Keratinocyte (primary cell): ENCODE measurements at regions not wholly inside any gene's neighbourhood (a gene's known extent, or its start where the extent isn't known, plus 50 kb on each side); places are given as distances from the start of the nearest gene placed in this dataset.

Experiments used
- DNase-seq: peaks from one replicate; pipeline ENCODE4 v3.0.0-alpha.2; 2011; ENCODE audit warnings: low read depth, missing footprints, low spot score
- FAIRE-seq: peaks from 2 replicates; lab custom pipeline; 2011; peaks lifted over from hg19 to GRCh38; lab: Jason Lieb, UNC
- H2AFZ ChIP-seq: 2 replicates; pipeline ENCODE4 v1.6.0; 2012; ENCODE audit warnings: low read length, control low read depth, inconsistent platforms; ENCODE audit not compliant: control insufficient read depth
- H3K27ac ChIP-seq: 2 replicates; pipeline ENCODE4 v1.5.1; 2011; ENCODE audit warnings: low read length; ENCODE audit not compliant: control insufficient read depth, insufficient read depth
- H3K27me3 ChIP-seq: 3 replicates; pipeline ENCODE4 v1.6.0; 2011; ENCODE audit warnings: low read length; ENCODE audit not compliant: control insufficient read depth, insufficient read depth; ENCODE audit errors: extremely low read depth
- H3K36me3 ChIP-seq, 2 experiments: 2 replicates in 1 of 2; 3 replicates in 1 of 2; pipeline ENCODE4 v1.5.1; 2011; ENCODE audit warnings: low read length in 2 of 2, mild to moderate bottlenecking in 1 of 2; ENCODE audit not compliant: control insufficient read depth in 2 of 2, insufficient read depth in 2 of 2; ENCODE audit errors: extremely low read depth in 1 of 2
- H3K4me1 ChIP-seq: 3 replicates; pipeline ENCODE4 v1.5.1; 2011; ENCODE audit warnings: low read length; ENCODE audit not compliant: control insufficient read depth, insufficient read depth; ENCODE audit errors: extremely low read depth
- H3K4me2 ChIP-seq: 3 replicates; pipeline ENCODE4 v1.6.0; 2011; ENCODE audit warnings: low read depth, low read length; ENCODE audit not compliant: control insufficient read depth, insufficient read depth; ENCODE audit errors: extremely low read depth
- H3K4me3 ChIP-seq, 3 experiments: fragments of 200-600 bp in 1 of 3; sonication (generic) in 1 of 3; 2 replicates in 2 of 3; 3 replicates in 1 of 3; pipeline ENCODE4 v1.5.1; 2011 to 2016; ENCODE audit warnings: low read length in 3 of 3, mild to moderate bottlenecking in 3 of 3, control low read depth in 2 of 3, inconsistent platforms in 1 of 3, low read depth in 1 of 3, mixed read lengths in 1 of 3, mixed run types in 1 of 3, moderate library complexity in 1 of 3; ENCODE audit not compliant: control insufficient read depth in 2 of 3, insufficient read depth in 2 of 3; ENCODE audit errors: extremely low read depth in 1 of 3
- H3K79me2 ChIP-seq: 2 replicates; pipeline ENCODE4 v1.6.0; 2012; ENCODE audit warnings: low read length; ENCODE audit not compliant: control insufficient read depth, insufficient read depth
- H3K9ac ChIP-seq: 3 replicates; pipeline ENCODE4 v1.6.0; 2011; ENCODE audit warnings: low read length; ENCODE audit not compliant: control insufficient read depth, insufficient read depth; ENCODE audit errors: extremely low read depth
- H3K9me1 ChIP-seq: 3 replicates; pipeline ENCODE4 v1.6.0; 2011; ENCODE audit warnings: low read length; ENCODE audit not compliant: control insufficient read depth, insufficient read depth; ENCODE audit errors: extremely low read depth
- H3K9me3 ChIP-seq: 2 replicates; pipeline ENCODE4 v1.5.1; 2012; ENCODE audit warnings: low read depth, low read length; ENCODE audit not compliant: control insufficient read depth
- H4K20me1 ChIP-seq: 3 replicates; pipeline ENCODE4 v1.6.0; 2011; ENCODE audit warnings: low read length; ENCODE audit not compliant: control insufficient read depth, insufficient read depth; ENCODE audit errors: extremely low read depth
- EZH2 ChIP-seq: IDR thresholded peaks from one replicate; pipeline ENCODE4 v1.6.1; 2012; ENCODE audit warnings: inconsistent platforms, mild to moderate bottlenecking, low read length, moderate library complexity
- dilution Hi-C: fragments of 300-500 bp; cut with MboI; formaldehyde crosslinking; loops from one replicate; pipeline ENCODE4 v1.7.0; 2020; ENCODE audit warnings: low sequenced_read_pairs; ENCODE audit not compliant: extremely low pct_ligation_motif_present
- TF ChIP-seq, protein P1 (sequence below), 3 experiments: IDR thresholded peaks in 1 of 3; conservative IDR thresholded peaks in 1 of 3; optimal IDR thresholded peaks in 1 of 3; 2 replicates in 2 of 3; 3 replicates in 1 of 3; pipeline versions ENCODE3 to v1.5.1; 2011; ENCODE audit warnings: low read length in 3 of 3, mild to moderate bottlenecking in 3 of 3, moderate library complexity in 2 of 3, control low read depth in 1 of 3, inconsistent platforms in 1 of 3; ENCODE audit not compliant: insufficient read depth in 2 of 3; ENCODE audit errors: extremely low read depth in 1 of 3

DNA sequence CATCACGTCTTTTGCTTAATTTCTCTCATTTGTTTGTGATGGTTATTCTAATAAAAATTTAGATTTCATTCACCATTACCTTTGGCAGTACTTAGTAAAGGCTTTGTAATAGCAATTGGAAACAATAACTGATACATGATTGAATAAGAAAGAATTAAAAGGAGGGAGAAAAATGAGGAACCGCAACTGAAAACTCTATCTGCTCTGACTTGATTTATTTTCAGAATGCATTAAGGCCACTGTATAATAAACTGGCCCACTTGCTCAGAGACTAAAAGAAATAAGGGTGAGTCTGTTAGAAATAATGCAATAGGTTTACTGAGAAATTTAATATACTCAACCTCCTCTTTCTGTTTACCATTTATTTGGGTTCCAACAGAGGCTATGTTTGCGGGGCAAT is 351.5 kb downstream of the TMA16 start:
- H3K9ac ChIP-seq = no peak overlapping the region
- no peak overlapping the region for H3K27ac ChIP-seq
- no peaks in the 10 kb centered on the region for H3K9me3 ChIP-seq
- FAIRE-seq = no peak
- TF ChIP-seq EZH2 = no peak
- TF ChIP-seq, protein P1, sequence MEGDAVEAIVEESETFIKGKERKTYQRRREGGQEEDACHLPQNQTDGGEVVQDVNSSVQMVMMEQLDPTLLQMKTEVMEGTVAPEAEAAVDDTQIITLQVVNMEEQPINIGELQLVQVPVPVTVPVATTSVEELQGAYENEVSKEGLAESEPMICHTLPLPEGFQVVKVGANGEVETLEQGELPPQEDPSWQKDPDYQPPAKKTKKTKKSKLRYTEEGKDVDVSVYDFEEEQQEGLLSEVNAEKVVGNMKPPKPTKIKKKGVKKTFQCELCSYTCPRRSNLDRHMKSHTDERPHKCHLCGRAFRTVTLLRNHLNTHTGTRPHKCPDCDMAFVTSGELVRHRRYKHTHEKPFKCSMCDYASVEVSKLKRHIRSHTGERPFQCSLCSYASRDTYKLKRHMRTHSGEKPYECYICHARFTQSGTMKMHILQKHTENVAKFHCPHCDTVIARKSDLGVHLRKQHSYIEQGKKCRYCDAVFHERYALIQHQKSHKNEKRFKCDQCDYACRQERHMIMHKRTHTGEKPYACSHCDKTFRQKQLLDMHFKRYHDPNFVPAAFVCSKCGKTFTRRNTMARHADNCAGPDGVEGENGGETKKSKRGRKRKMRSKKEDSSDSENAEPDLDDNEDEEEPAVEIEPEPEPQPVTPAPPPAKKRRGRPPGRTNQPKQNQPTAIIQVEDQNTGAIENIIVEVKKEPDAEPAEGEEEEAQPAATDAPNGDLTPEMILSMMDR (optimal IDR thresholded peaks at IDR 0.05 in 1 of 3, IDR thresholded peaks at IDR 0.05 in 1 of 3, conservative IDR thresholded peaks at IDR 0.05 in 1 of 3; ENCODE audit: extremely low read depth in 1 of 3, insufficient read depth in 2 of 3, low read length in 3 of 3) = no peak
- H3K4me2 ChIP-seq = no peak overlapping the region
- H3K4me3 ChIP-seq = no peak overlapping the region
- H3K27me3 ChIP-seq = no peaks in the 10 kb centered on the region
- no peak for DNase-seq
- H2AFZ ChIP-seq = no peak overlapping the region
- H3K9me1 ChIP-seq = no peaks in the 10 kb centered on the region
- H3K36me3 ChIP-seq = no peaks in the 10 kb centered on the region
- dilution Hi-C loops = no loop called here
- H4K20me1 ChIP-seq = no peaks in the 10 kb centered on the region
- no peaks in the 10 kb centered on the region for H3K79me2 ChIP-seq
- no peaks in the 10 kb centered on the region for H3K4me1 ChIP-seq

DNA sequence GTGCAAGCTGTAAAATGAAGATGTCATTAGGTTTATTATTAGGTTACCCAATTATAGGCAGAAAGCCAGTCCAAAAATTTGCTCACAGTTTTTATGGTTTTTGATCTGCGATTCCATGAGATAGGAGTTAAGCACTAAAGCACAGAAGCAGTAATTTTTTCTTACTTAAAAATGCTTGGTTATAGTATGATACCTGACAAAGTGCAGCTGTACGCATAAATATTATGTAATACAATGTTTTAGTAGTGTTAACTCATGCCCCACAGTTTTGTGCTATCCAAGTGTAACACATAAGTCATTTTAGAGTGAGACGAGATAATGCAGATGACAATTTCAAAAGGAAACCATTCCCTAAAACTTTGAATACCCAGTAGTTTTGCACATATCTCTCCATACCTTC is 357.8 kb downstream of the TMA16 start:
- no peaks in the 10 kb centered on the region for H4K20me1 ChIP-seq
- no peaks in the 10 kb centered on the region for H3K9me1 ChIP-seq
- dilution Hi-C loops = no loop called here
- no peak for DNase-seq
- no peak for FAIRE-seq
- no peak overlapping the region for H3K9ac ChIP-seq
- H3K27ac ChIP-seq = no peak overlapping the region
- H3K4me2 ChIP-seq = no peak overlapping the region
- no peaks in the 10 kb centered on the region for H3K27me3 ChIP-seq
- H2AFZ ChIP-seq = no peak overlapping the region
- H3K36me3 ChIP-seq = no peaks in the 10 kb centered on the region
- H3K4me1 ChIP-seq = no peaks in the 10 kb centered on the region
- TF ChIP-seq, protein P1 (optimal IDR thresholded peaks at IDR 0.05 in 1 of 3, IDR thresholded peaks at IDR 0.05 in 1 of 3, conservative IDR thresholded peaks at IDR 0.05 in 1 of 3; ENCODE audit: extremely low read depth in 1 of 3, insufficient read depth in 2 of 3, low read length in 3 of 3) = no peak
- no peak for TF ChIP-seq EZH2
- H3K79me2 ChIP-seq = no peaks in the 10 kb centered on the region
- H3K4me3 ChIP-seq = no peak overlapping the region
- H3K9me3 ChIP-seq = no peaks in the 10 kb centered on the region
